ENCODE measurements at regions not wholly inside any gene's neighbourhood (a gene's known extent, or its start where the extent isn't known, plus 50 kb on each side); places are given as distances from the start of the nearest gene placed in this dataset.

DNA sequence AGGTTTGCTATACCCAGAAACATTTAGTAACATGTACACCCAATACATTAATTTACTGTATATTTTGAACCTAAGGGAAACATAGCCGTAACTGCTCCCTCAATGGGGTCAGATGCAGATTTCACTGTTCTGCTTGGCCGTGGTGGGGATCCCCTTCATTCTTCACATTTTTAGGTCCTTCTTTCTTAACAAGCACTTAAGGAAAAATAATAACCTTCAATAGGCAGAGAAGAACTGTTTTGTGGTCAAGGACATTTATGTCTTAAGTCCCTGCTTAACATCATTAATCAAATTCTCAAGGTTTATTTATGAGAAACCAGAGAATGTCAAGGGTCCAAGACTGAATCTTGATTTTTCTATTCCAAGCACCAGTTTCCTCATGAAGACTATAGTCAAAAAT lies 592.1 kb upstream of the ANKRD30A start:
- H3K4me2 ChIP-seq (replicated peaks; ENCODE audit: low read depth, low read length, poor library complexity, severe bottlenecking): no peak overlapping the region
- ChIA-PET CTCF (no interaction called here), POLR2A (no interaction called here)
- no peaks in the 10 kb centered on the region for H4K20me1 ChIP-seq (ENCODE audit: control insufficient read depth, insufficient read depth, low read length, poor library complexity, severe bottlenecking)
- H3K4me1 ChIP-seq (ENCODE audit: control insufficient read depth in 2 of 2, insufficient read depth in 2 of 2, low read length in 2 of 2): peaks cover 23 to 25% of the 10 kb centered on the region in 2 donors
- no peaks in the 10 kb centered on the region for H3K36me3 ChIP-seq (replicated peaks in 1 of 2; ENCODE audit: control extremely low read depth in 1 of 2, control insufficient read depth in 1 of 2, extremely low read depth in 1 of 2, insufficient read depth in 2 of 2, low read length in 1 of 2)
- DNase-seq (no peak), ATAC-seq (ENCODE audit: low read depth) (no peak)
- H3K9ac ChIP-seq (ENCODE audit: low read length): no peak overlapping the region
- intact Hi-C loops (cut with micrococcal nuclease): loop anchor here (5.0 kb wide), 1 partner anchor 1336 kb away; no protein-coding TSS in a partner anchor
- no peak overlapping the region for H3K4me3 Mint-ChIP-seq
- no peaks in the 10 kb centered on the region for H3K79me2 ChIP-seq (ENCODE audit: control insufficient read depth, insufficient read depth, low read length)
- H3K27me3 ChIP-seq (replicated peaks in 1 of 4; ENCODE audit: control extremely low read depth in 1 of 4, control insufficient read depth in 3 of 4, insufficient read depth in 4 of 4, low read length in 3 of 4): no peaks in the 10 kb centered on the region
- H3K4me1 Mint-ChIP-seq: peaks cover 26% of the 10 kb centered on the region
- H3K9me3 Mint-ChIP-seq (ENCODE audit: insufficient read depth): no peaks in the 10 kb centered on the region
- no peak overlapping the region for H3K27ac ChIP-seq (ENCODE audit: low read length in 2 of 2)
- no peaks in the 10 kb centered on the region for H3K27me3 Mint-ChIP-seq
- no CpG with 5 or more reads among the region's 2 CpGs for WGBS (ENCODE audit: insufficient coverage)
- H3K27ac Mint-ChIP-seq: no peak overlapping the region
- no peak overlapping the region for H2AFZ ChIP-seq (ENCODE audit: insufficient read depth, low read depth, low read length, poor library complexity, severe bottlenecking)
- peaks cover 0 to 8% (median 7%) of the 10 kb centered on the region in 3 donors for H3K9me3 ChIP-seq (ENCODE audit: control extremely low read depth in 1 of 3, control insufficient read depth in 2 of 3, insufficient read depth in 1 of 3, low read length in 2 of 3)
- no peak for TF ChIP-seq EZH2 (IDR thresholded peaks at IDR 0.05; ENCODE audit: borderline replicate concordance, insufficient read depth, low read depth, low read length, poor library complexity, severe bottlenecking)
- no peak for TF ChIP-seq CTCF (IDR thresholded peaks at IDR 0.05)
- H3K4me3 ChIP-seq (ENCODE audit: control extremely low read depth in 1 of 5, extremely low read depth in 1 of 5, insufficient read depth in 1 of 5, low read depth in 2 of 5, low read length in 4 of 5): no peak overlapping the region

DNA sequence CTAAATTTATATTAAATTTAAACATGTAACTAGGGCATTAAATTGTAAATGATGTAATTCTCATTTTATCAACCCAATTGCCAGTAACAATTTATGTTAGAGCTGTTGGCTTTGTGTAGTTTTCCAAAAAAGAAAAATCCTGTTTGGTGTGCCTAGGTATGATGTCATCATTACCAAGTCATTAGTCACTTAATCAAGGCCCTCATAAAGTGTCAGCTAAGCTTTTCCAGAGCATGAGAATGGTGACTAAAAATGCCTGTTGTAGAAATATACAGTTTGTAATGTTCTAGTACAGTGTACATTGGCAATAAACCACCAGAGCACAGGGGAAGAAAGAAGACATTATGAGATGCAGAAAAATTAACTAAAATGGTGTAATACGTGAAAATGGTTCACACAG lies 593.8 kb upstream of the ANKRD30A start:
- Histone ChIP-seq H3K4me3 (ENCODE audit: control extremely low read depth in 1 of 5, extremely low read depth in 1 of 5, insufficient read depth in 1 of 5, low read depth in 2 of 5, low read length in 4 of 5) (no peak overlapping the region), H2AFZ (ENCODE audit: insufficient read depth, low read depth, low read length, poor library complexity, severe bottlenecking) (no peak overlapping the region), H3K27ac (ENCODE audit: low read length in 2 of 2) (no peak overlapping the region), H3K79me2 (ENCODE audit: control insufficient read depth, insufficient read depth, low read length) (no peaks in the 10 kb centered on the region), H3K4me2 (replicated peaks; ENCODE audit: low read depth, low read length, poor library complexity, severe bottlenecking) (no peak overlapping the region), H3K36me3 (replicated peaks in 1 of 2; ENCODE audit: control extremely low read depth in 1 of 2, control insufficient read depth in 1 of 2, extremely low read depth in 1 of 2, insufficient read depth in 2 of 2, low read length in 1 of 2) (no peaks in the 10 kb centered on the region), H3K27me3 (replicated peaks in 1 of 4; ENCODE audit: control extremely low read depth in 1 of 4, control insufficient read depth in 3 of 4, insufficient read depth in 4 of 4, low read length in 3 of 4) (no peaks in the 10 kb centered on the region), H3K4me1 (ENCODE audit: control insufficient read depth in 2 of 2, insufficient read depth in 2 of 2, low read length in 2 of 2) (peaks cover 23 to 25% of the 10 kb centered on the region in 2 donors), H3K9ac (ENCODE audit: low read length) (no peak overlapping the region), H3K9me3 (ENCODE audit: control extremely low read depth in 1 of 3, control insufficient read depth in 2 of 3, insufficient read depth in 1 of 3, low read length in 2 of 3) (peaks cover 0 to 7% (median 3%) of the 10 kb centered on the region in 3 donors), H4K20me1 (ENCODE audit: control insufficient read depth, insufficient read depth, low read length, poor library complexity, severe bottlenecking) (no peaks in the 10 kb centered on the region)
- no peak for DNase-seq
- ChIA-PET CTCF (no interaction called here), POLR2A (no interaction called here)
- Mint-ChIP-seq H3K9me3 (ENCODE audit: insufficient read depth) (no peaks in the 10 kb centered on the region), H3K4me1 (peaks cover 22% of the 10 kb centered on the region), H3K27ac (no peak overlapping the region), H3K27me3 (no peaks in the 10 kb centered on the region), H3K4me3 (no peak overlapping the region)
- WGBS (ENCODE audit: insufficient coverage): 80% methylated on average over 1 of the region's 1 CpG
- TF ChIP-seq CTCF (IDR thresholded peaks at IDR 0.05) (no peak), EZH2 (IDR thresholded peaks at IDR 0.05; ENCODE audit: borderline replicate concordance, insufficient read depth, low read depth, low read length, poor library complexity, severe bottlenecking) (no peak)
- intact Hi-C loops (cut with micrococcal nuclease): loop anchor here (5.0 kb wide), 1 partner anchor 1334 kb away; no protein-coding TSS in a partner anchor
- ATAC-seq (ENCODE audit: low read depth): no peak

Measured in B cell (primary cell).